ENCODE measurements at regions not wholly inside any gene's neighbourhood (a gene's known extent, or its start where the extent isn't known, plus 50 kb on each side); places are given as distances from the start of the nearest gene placed in this dataset.

DNA sequence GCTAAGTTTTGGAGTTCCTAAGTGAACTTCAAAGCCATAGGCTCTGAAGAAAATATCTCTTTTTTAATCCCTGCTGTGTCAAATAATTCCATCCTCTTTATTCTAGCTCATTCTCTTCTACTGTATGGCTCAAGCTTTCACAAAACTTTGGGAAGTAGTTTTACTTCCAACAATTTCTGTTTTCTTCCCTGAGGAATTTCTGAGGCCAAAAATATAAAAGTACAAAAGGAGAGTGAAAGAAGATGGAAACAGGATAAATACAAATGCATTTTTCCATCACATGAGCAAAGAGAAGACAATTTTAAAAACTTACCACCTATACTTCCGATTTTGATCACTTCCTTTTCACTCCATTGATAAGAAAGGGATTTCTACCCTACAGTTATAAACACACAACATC is 585.7 kb upstream of the DAB2 start:
- no peak overlapping the region for H3K4me3 ChIP-seq (replicated peaks in 1 of 2; ENCODE audit: low read depth in 2 of 2, low read length in 2 of 2)
- no peak for DNase-seq (ENCODE audit: low read depth in 2 of 2)
- TF ChIP-seq, protein P1, sequence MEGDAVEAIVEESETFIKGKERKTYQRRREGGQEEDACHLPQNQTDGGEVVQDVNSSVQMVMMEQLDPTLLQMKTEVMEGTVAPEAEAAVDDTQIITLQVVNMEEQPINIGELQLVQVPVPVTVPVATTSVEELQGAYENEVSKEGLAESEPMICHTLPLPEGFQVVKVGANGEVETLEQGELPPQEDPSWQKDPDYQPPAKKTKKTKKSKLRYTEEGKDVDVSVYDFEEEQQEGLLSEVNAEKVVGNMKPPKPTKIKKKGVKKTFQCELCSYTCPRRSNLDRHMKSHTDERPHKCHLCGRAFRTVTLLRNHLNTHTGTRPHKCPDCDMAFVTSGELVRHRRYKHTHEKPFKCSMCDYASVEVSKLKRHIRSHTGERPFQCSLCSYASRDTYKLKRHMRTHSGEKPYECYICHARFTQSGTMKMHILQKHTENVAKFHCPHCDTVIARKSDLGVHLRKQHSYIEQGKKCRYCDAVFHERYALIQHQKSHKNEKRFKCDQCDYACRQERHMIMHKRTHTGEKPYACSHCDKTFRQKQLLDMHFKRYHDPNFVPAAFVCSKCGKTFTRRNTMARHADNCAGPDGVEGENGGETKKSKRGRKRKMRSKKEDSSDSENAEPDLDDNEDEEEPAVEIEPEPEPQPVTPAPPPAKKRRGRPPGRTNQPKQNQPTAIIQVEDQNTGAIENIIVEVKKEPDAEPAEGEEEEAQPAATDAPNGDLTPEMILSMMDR (IDR thresholded peaks at IDR 0.05; ENCODE audit: low read depth, low read length) = no peak

DNA sequence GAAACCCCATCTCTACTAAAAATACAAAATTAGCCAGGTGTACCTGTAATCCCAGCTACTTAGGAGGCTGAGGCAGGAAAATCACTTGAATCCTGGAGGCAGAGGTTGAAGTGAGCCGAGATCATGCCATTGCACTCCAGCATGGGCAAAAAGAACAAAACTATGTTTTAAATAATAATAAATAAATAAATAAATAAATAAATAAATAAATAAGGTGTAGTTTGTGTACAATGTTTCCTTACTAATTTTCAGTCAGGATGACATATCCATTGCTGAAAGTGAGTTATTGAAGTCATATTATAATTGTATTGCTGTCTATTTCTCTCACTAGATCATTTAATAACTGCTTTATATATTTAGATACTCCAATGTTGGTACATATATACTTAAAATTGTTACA is 581.5 kb upstream of the DAB2 start:
- TF ChIP-seq, protein P1 (IDR thresholded peaks at IDR 0.05; ENCODE audit: low read depth, low read length) = no peak
- H3K4me3 ChIP-seq (replicated peaks in 1 of 2; ENCODE audit: low read depth in 2 of 2, low read length in 2 of 2) = no peak overlapping the region
- no peak for DNase-seq (ENCODE audit: low read depth in 2 of 2)

DNA sequence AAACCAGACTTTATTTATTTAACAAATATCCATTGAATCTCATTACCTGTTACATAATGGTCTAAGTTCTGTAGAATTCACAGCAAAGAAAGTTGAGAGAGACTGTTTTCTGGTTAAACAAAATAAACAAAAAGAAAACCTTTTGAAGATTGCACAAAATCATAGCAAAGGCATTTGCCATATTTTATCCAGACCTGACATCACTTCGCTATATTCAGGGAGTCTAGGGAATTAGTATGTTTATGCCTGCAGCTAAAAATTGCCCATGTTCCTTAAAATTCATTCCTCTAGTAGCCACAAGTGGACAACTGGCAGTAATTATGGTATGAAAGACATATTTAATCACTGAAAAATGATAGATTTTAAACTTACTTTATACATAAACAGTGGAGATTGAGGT is 577.0 kb upstream of the DAB2 start:
- no peak overlapping the region for H3K4me3 ChIP-seq (replicated peaks in 1 of 2; ENCODE audit: low read depth in 2 of 2, low read length in 2 of 2)
- DNase-seq (ENCODE audit: low read depth in 2 of 2) = no peak
- TF ChIP-seq, protein P1 (IDR thresholded peaks at IDR 0.05; ENCODE audit: low read depth, low read length) = no peak

DNA sequence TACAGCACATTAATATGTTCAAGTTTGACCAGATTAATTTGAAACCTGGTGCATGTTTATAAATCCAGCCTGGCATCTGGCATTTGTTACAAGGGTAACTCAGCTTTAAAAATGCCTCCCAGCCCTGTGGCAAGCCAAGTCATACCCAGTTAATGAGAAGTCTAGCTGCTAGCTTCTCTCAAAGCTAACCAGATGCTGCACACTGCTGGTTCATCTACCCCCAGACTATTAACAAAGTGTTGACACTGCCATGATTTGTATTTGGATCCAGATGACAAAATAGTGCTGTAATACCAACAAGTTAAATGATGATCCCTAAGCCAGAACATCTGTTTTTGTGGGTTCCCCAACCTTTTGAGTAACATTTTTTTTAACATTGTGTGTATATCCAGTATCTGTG is 573.7 kb upstream of the DAB2 start:
- no peak for DNase-seq (ENCODE audit: low read depth in 2 of 2)
- no peak overlapping the region for H3K4me3 ChIP-seq (replicated peaks in 1 of 2; ENCODE audit: low read depth in 2 of 2, low read length in 2 of 2)
- TF ChIP-seq, protein P1 (IDR thresholded peaks at IDR 0.05; ENCODE audit: low read depth, low read length) = no peak

DNA sequence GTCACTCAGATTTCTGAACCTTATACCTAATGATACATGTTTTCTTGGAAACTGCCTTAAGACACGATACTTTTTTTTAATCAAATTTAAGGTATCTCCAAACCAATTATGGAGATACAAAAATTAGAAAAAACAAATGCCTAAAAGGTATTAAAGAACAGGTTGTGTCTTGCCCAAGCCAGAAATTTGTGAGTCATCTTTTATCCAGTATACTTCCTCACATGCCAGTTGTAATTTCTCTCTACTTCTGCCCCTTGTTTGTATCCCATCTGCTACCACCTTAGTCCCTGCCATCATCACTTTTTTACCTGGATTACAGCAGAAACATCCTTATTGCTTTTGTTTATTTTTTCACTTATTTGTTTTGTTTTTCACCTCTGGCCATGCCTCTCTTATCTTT is 571.2 kb upstream of the DAB2 start:
- H3K4me3 ChIP-seq (replicated peaks in 1 of 2; ENCODE audit: low read depth in 2 of 2, low read length in 2 of 2) = no peak overlapping the region
- TF ChIP-seq, protein P1 (IDR thresholded peaks at IDR 0.05; ENCODE audit: low read depth, low read length) = no peak
- DNase-seq (ENCODE audit: low read depth in 2 of 2) = no peak

DNA sequence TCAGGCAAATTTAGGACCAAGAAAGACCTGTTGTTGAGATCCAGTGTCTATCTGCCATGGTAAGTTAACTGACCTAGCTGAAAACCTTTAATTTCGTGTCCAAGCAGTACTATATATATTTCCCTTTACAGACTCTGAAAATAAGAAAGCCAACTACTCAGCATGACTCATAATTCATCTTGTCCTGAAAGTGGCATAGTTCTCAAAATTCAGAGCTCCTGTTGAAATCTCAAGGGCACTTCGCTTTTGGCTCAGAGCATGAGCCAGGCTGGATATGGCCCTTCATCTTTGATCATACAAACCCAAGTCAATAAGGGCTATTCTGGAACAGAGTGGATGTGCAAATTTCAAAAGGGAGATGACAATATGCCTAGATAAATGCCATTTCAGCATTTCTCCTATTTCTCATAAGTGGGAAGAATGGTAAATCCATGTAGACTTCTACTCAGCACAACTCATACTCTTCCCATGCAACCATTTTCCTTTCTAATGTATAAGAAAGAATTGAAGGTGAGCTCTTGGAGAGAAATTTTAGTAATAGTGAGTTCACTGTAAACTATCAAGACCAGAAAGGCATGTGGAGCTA is 567.9 kb upstream of the DAB2 start:
- DNase-seq (ENCODE audit: low read depth in 2 of 2) = peak in 1 of 2 donors; percentile 47
- TF ChIP-seq, protein P1 (IDR thresholded peaks at IDR 0.05; ENCODE audit: low read depth, low read length) = no peak
- no peak overlapping the region for H3K4me3 ChIP-seq (replicated peaks in 1 of 2; ENCODE audit: low read depth in 2 of 2, low read length in 2 of 2)

DNA sequence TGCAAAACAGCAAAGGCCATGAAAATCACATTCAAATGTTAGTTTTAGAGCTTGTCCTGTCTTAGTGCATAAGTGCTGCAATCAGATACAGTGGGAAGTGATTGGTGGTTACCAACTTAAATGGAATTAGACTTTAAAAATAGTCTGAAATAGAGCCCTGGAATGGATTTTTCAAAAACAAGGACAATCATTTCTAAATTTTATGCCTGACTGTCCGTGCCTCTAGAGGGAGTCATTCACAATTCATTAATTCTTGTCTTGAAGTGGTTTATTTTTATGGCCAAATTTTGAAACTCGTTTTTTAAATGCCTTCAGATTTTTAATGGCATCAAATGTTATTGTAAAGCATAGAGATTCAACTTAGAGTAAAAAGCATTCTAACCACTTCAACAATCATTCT is 561.8 kb upstream of the DAB2 start:
- DNase-seq (ENCODE audit: low read depth in 2 of 2) = peak in 1 of 2 donors; percentile 11
- TF ChIP-seq, protein P1 (IDR thresholded peaks at IDR 0.05; ENCODE audit: low read depth, low read length) = peak; percentile 29
- H3K4me3 ChIP-seq (replicated peaks in 1 of 2; ENCODE audit: low read depth in 2 of 2, low read length in 2 of 2) = no peak overlapping the region
